ENCODE measurements at regions not wholly inside any gene's neighbourhood (a gene's known extent, or its start where the extent isn't known, plus 50 kb on each side); places are given as distances from the start of the nearest gene placed in this dataset.

- H3K4me3 ChIP-seq (ENCODE audit: low read depth, low read length) = no peak overlapping the region
- no peak for TF ChIP-seq CTCF (IDR thresholded peaks at IDR 0.05; ENCODE audit: borderline replicate concordance, insufficient read depth, low read depth, low read length)
Observed at GRCh38 chr4:33031328-33031727, 2311.2 kb downstream of the PCDH7 start.

- H3K4me3 ChIP-seq (ENCODE audit: low read depth, low read length) = no peak overlapping the region
- no peak for TF ChIP-seq CTCF (IDR thresholded peaks at IDR 0.05; ENCODE audit: borderline replicate concordance, insufficient read depth, low read depth, low read length)
Observed at GRCh38 chr4:33037464-33037863, 2317.3 kb downstream of the PCDH7 start.

- TF ChIP-seq CTCF (IDR thresholded peaks at IDR 0.05; ENCODE audit: borderline replicate concordance, insufficient read depth, low read depth, low read length) = no peak
- H3K4me3 ChIP-seq (ENCODE audit: low read depth, low read length) = no peak overlapping the region
Observed at GRCh38 chr4:33045334-33045733, 2325.2 kb downstream of the PCDH7 start.

- no peak for TF ChIP-seq CTCF (IDR thresholded peaks at IDR 0.05; ENCODE audit: borderline replicate concordance, insufficient read depth, low read depth, low read length)
- H3K4me3 ChIP-seq (ENCODE audit: low read depth, low read length) = no peak overlapping the region
Observed at GRCh38 chr4:33052241-33052640, 2332.1 kb downstream of the PCDH7 start.

- TF ChIP-seq CTCF (IDR thresholded peaks at IDR 0.05; ENCODE audit: borderline replicate concordance, insufficient read depth, low read depth, low read length) = no peak
Observed at GRCh38 chr4:33054161-33054560, 2334.0 kb downstream of the PCDH7 start.

GRCh38 chr4:33054656-33055196 is 2334.6 kb downstream of the PCDH7 start:
- TF ChIP-seq CTCF (IDR thresholded peaks at IDR 0.05; ENCODE audit: borderline replicate concordance, insufficient read depth, low read depth, low read length) = no peak
- H3K4me3 ChIP-seq (ENCODE audit: low read depth, low read length) = no peak overlapping the region

More at GRCh38 chr4:33054161-33054560, 2334.0 kb downstream of the PCDH7 start:
- no peak overlapping the region for H3K4me3 ChIP-seq (ENCODE audit: low read depth, low read length)

GRCh38 chr4:33057736-33058135 is 2337.6 kb downstream of the PCDH7 start:
- no peak for TF ChIP-seq CTCF (IDR thresholded peaks at IDR 0.05; ENCODE audit: borderline replicate concordance, insufficient read depth, low read depth, low read length)
- no peak overlapping the region for H3K4me3 ChIP-seq (ENCODE audit: low read depth, low read length)

Measured in GM12875 (cell line).